NT2/D1 (cell line): ENCODE measurements at regions not wholly inside any gene's neighbourhood (a gene's known extent, or its start where the extent isn't known, plus 50 kb on each side); places are given as distances from the start of the nearest gene placed in this dataset.

Experiments
- YY1 ChIP-seq: IDR thresholded peaks from 2 replicates; pipeline ENCODE4 v1.6.1; 2011; ENCODE audit not compliant: insufficient read length, insufficient read depth
- ZNF274 ChIP-seq: IDR thresholded peaks from 2 replicates; pipeline ENCODE4 v1.6.1; 2011; ENCODE audit warnings: mild to moderate bottlenecking, low read depth, low read length

GRCh38 chr20:40307268-40307667, 381.8 kb downstream of the MAFB start:
- TF ChIP-seq YY1 (no peak), ZNF274 (no peak)
